Ishikawa (cell line): ENCODE measurements at regions not wholly inside any gene's neighbourhood (a gene's known extent, or its start where the extent isn't known, plus 50 kb on each side); places are given as distances from the start of the nearest gene placed in this dataset.

Source experiments
- CEBPB ChIP-seq: IDR thresholded peaks from 2 replicates; pipeline ENCODE4 v1.6.1; 2012
- CREB1 ChIP-seq: IDR thresholded peaks from 2 replicates; pipeline ENCODE4 v1.6.1; 2012; ENCODE audit warnings: low read depth
- EGR1 ChIP-seq: IDR thresholded peaks from 2 replicates; pipeline ENCODE4 v1.6.1; 2012
- EP300 ChIP-seq: IDR thresholded peaks from 2 replicates; pipeline ENCODE4 v1.6.1; 2012; ENCODE audit warnings: borderline replicate concordance
- NFIC ChIP-seq: IDR thresholded peaks from 2 replicates; pipeline ENCODE4 v1.6.1; 2012
- REST ChIP-seq: IDR thresholded peaks from 2 replicates; pipeline ENCODE4 v1.6.1; 2012; ENCODE audit warnings: low read depth, mild to moderate bottlenecking
- TEAD4 ChIP-seq: IDR thresholded peaks from 2 replicates; pipeline ENCODE4 v1.6.1; 2012
- YY1 ChIP-seq: IDR thresholded peaks from 2 replicates; pipeline ENCODE4 v1.6.1; 2012; ENCODE audit warnings: low read depth
- ZBTB7A ChIP-seq: IDR thresholded peaks from 2 replicates; pipeline ENCODE4 v1.6.1; 2012; ENCODE audit warnings: low read depth

GRCh38 chr3:24769918-24770317 lies 275.3 kb upstream of the THRB start:
- TF ChIP-seq EP300 (no peak), REST (no peak), NFIC (no peak), ZBTB7A (no peak), CEBPB (no peak), CREB1 (no peak), EGR1 (no peak), YY1 (no peak), TEAD4 (no peak)
